Activated CD8-positive, alpha-beta memory T cell treated with anti-CD3 and anti-CD28 coated beads, Interleukin-2, amount 50 U/mL, for 48 hours (primary cell): ENCODE measurements at regions not wholly inside any gene's neighbourhood (a gene's known extent, or its start where the extent isn't known, plus 50 kb on each side); places are given as distances from the start of the nearest gene placed in this dataset.
"Not testable (repeated sequence)": the region's sequence is repeated elsewhere in the genome, so short reads cannot be mapped to it uniquely, and the experiment has no call there.

Experiments
- DNase-seq: peaks from one replicate; pipeline ENCODE4 v3.0.0-alpha.2; 2020

DNA sequence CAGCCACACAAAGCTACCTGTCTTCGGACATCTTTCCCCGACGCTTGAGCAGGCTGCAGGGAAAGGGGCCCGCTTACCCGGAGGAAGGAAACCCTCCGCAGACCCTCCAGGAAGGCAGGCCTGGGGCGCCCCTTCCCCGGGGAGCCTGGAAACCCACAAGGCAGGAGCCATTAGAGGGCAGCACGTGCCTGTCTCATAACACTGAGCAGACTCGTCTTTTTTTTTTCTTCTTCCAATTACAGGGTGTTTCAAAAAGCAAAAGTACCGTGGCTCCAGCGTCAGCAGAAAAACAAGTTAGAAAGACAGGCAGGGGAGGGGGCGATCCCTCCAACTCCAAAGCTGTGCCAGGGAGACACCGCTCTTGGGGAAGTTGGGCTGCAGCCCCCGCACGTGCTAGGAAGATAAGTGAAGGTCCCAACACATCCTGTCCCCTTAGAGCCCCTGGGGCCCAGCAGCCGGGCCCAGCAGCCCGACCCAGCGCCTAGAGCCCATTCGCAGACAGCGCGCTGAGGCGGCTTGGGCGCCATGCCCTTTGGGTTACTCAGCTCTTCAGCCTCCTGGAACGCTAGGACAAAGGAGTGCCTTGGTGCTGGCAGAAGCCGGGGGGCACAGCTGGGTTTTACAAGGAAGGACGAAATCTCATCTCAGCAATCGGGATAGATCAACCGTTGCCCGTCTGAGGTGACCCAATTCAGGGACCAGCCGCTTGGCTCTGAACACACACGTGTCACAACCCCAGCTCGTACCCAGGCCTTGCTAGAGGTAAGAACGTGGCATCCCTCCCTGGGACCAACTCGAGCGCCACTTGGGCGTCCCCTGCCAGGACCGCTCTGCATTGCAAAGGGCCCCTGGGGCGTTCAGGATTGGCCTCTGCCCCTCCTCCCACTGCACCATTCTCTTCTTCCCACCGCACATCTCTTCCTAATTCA, 136.3 kb downstream of the LY86 start:
- DNase-seq: peak; percentile 62

DNA sequence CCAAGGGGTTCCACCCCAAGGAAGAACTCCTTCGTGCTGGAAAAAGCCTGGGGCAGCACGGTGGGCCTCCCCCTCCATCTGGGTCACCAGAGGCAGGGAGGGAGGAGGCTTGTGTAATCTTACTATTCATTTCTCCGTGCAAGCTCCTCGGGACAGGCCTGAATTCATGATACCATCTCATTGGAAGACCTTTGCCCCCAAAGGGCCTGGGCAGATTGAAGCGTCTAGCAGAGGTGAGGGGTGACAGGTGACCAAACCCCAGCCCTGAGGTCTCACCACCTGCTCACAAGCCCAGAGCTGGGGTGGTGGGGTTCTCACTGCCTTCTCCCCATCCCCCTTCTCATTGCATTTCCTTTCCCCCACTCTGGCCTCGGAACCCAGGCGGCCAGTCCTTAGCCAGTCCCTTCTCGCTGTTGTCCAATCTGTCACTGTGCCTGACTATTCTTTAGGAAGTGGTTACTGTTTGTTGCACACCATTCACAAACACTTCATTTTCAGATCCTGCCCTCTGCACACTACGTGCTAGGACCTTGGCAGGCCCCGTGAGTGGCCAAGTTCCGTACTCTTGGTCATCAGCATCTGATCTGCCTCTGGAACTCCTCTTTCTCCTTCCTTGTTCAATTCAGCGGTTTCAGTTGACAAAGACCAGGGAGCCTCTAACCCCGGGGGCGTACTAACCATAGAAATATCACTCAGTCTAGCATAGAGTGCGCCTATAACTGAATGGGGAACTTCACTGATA, 137.1 kb downstream of the LY86 start:
- no peak for DNase-seq

DNA sequence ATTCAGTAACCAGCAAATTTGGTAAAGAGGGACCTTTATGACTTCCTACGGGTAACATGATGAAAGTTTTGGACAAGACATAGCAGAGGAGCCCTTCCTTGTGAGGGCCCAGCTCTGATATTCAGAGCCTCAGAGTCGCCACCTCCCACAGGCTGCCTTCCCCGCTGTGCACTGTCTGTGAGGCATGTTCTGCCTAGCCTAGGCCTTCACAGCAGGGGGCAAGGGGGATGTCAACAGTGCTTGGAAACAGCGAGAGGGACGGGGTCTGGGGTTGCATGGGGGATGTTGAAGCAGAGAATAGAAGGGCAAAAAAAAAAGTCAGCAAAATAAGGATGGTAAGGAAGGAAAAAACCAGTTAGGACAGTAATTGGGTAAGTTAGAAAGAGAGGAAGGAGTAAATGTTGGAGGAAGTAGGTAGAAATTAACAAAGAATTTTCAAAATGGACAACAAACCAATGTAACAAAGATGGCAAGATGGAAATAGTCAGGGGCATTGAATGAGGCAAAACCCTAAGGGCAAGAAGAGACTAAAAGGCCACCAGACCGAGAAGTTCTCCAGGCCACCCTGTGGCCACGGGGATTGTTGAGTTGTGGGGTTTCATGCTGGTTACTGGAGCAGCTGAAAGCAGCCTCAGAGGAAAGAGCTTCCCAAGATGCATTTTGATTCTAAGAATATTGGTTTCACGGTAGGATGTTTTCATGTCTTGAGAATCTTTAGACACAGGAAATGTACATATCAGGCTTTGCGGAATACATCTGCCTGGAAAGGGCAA, 139.8 kb downstream of the LY86 start:
- no peak for DNase-seq

DNA sequence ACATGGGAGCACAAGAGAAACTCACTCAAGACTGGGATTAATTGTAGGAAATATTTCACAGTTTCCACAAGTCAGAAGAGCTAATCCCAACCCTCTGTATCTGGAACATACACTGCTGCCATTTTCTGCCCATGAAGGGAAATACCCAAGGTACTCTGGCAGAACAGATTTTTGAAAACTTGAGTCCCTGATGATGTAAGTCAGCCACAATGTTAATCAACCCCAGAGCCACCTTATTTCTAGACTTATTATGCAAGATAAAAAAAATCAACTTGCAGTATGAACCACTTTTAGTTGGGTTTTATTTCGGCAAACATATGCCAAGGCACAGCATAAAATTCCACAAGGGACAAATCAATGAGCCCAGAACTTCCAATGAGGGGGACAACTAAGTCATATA, 141.5 kb downstream of the LY86 start:
- DNase-seq: no peak

DNA sequence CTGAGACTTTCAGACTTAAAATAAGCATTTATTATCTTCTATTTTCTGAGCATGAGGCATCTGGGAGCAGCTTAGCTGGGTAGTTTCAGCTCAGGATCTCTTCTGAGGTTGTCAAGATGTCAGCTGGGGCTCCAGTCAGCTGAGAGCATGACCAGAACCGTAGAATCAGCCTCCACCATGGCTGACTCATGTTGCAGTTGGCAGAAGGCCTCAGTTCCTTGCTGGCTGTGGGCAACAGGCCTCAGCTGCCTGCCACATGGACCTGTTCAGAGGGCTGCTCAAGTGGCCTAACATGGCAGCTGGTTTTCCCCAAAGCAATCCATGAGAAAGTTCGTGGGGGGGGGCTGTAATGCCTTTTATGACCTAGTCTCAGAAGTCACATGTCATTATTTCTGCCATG, 142.3 kb downstream of the LY86 start:
- DNase-seq: no peak

DNA sequence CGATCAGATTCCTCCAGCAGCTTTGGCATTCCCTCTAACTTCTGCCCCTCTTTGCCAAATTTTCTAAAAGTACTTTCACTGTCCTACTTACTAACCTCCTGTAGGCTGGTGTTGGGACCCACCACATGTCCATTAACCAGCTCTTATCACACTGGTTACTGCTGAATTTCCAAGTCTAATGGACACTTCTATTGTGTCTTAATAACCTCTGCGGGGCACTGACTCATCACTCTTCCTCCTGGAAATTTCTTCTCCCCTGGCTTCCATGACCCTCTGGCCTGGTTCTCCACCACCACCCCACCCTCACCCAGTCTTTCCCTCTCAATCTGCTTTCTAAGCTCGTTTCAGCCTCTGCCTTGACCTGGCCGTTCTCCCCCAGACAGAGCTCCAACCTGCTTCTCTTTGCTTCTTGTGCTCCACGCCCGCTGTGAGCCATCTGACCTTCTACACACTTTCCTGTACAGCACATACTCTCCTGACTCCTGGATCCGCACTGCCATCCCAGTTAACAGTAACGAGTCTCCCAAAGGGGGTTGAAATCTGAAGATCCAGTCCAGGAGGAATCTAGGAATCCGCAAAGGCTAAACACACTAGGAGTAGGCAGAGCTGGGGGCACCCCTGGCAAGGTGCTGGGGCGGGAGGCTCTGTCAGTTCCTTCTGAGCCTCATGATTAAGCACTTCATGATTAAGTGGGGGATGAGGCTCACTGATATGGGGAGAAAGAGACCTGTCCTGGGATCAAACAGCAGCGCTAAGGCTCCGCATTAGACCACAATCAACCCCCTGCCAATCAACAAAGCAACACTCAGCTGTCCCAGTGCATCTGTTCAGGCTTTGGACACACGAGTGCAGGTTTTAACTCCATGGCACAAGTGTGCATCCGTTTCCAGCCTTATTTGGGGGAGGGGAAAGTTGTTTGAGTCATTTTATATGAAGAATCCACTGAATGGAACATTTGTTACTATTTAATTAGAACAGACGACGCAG, 146.3 kb downstream of the LY86 start:
- DNase-seq: no peak

DNA sequence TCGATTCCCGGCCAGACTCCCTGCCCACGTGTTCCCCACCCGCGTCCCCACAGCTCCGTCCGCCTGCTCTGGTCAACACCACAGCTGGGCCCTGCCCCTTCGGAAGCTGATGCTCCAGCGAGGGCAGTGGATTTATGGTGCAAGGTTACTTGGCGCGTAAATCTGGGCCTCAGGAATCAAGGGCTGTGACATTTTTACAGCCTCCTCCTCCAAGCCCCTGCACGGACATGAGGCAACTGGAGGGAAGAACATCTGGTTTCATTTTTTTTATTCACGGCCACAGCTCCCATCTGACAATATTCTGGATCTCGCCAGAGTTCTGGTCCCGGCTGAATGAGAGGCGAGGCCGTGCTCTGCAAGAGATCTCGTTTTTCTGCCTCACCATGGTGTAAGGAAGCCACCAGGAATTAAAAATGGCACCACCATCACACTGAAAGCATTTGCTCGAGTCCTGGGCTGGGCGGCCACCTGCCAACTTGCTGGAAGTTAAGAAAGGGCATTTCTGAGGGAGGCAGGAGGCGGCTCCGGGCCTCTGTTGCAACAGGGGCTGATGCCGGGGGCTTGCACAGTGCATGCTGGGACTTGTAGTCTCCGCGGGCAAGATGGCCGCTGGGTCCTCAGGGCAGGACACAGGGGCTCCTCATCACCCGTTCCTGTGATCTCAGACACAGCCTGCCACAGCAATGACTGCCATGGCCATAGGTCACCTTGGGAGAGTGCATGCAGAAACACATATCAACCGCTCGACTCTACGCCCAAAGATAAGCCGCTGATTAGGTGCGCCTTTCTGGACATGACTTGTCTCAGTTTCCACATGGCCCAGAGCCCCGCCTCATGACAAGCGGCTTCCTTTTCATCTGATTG, 148.5 kb downstream of the LY86 start:
- no peak for DNase-seq

DNA sequence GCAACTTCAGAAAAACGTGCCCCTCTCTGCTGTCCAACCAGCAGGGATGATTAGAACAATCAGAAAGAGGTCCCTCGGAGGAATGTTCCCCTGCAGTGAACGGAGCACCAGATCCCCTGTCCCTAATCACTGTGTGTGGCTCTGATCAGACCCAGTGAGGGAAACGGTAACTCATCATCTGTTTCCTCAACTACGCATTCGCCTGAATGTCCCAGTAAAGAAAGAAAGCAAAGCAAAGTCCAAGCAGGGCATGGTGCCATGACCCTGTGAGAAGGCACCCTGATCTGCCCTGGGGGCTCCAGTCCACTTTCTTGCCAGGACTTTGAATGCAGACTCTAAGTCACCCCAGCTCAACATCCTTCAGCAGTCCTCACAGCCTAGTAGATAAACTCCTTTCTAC, 149.2 kb downstream of the LY86 start:
- DNase-seq: no peak

DNA sequence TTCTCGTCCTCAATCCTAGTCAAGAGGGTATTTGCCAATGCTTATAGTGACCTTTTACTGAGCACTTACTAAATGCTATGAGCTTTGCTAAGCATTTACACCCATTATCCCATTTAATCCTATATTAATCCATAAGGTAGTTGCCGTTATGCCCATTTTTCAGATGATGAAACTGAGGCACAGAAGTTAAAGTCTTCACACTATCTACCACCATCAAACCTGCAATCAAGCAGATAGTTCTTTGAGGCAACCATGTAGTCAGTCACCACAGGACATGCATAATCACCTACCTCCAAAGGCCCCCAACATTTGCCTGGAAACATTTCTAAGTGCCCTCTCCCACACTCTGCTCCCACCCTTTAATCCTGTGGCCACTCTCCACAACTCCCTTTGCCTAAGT, 149.6 kb downstream of the LY86 start:
- DNase-seq: no peak

DNA sequence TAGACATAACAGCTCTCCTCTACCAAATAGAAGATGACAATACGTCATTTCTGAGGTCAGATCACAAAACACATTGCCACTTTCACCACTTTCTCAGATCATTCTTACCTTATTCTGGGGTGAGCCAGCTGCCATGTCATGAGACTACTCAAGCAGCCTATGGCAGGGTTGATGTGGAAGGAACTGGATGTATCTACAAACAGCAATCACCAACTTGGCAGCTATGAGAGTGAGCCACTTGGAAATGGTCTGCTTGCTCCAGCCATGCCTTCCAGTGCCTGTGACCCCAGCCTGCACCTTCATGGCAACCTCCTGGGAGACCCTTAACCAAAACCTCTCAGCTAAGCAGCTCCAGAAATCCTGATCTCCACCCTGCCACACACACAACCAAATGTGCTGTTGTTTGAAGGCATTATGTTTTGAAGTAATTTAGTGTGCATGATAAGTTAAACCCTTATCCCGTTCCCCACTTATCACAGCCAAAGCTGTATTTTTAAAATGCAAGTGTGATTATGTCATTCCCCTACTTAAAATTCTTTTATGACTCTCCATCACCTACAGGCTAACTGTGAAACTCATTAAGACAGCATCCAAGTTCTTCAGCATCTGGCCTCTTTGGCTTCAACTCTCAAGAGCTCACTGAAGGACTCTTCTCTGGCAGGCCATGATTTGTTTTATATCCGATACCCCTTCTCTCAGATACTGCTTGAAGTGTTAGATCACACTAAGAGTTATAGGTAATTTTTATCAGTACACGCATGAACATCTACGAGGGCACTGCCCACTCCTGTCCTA, 150.6 kb downstream of the LY86 start:
- no peak for DNase-seq

DNA sequence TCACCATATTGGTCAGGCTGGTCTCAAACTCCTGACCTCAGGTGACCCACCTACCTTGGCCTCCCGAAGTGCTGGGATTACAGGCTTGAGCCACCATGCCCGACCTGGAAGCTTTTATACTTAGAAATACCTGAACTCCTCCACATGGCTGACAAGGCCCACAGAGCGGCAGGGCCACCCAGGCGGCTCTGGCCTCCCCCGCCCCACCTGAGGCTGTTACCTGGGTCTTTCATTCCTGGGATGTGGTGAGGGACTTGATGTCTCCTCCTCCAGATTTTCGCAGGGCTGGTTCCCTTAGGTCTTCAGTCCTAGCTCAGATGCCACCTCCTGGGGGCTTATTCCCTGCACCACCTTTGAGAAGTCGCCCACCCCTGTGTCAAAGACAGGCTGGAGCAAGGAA, 152.1 kb downstream of the LY86 start:
- no peak for DNase-seq

DNA sequence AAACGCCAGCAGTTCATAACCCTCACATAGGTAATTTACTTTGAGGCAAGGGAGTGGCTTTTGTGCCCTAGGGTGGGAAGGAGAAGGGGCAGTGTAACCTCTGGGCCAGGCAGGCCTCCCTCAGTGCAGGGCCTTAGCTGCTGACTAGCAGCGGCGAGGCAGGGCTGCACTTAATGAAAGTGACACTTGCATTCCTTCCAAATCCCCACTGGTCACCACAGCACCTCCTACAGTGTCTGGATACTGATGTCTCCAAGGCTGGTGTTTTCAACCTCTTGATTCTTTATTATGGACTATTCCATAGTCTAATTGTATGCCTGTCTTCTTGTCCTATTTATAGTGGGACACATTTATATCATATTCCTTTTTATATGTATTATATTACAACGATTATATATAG, 152.7 kb downstream of the LY86 start:
- no peak for DNase-seq

DNA sequence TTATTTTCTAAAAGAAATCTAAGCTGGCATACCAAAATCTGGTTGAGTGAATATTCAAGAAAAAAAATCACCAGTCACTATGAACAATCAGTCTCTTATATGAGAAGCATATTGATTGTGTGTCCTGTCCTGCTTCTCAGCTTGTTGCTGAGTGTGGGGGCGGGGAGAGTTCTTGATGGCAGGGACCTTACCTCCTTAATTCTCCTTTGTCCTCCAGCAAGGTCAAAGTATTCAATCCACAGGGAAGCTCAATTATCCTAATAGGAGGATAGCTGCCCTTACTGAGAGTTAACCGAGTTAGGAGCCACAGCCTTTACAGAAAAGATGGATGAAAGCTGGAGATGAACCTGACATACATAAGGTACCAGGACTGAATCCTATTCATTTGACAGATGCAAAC, 154.0 kb downstream of the LY86 start:
- DNase-seq: no peak

DNA sequence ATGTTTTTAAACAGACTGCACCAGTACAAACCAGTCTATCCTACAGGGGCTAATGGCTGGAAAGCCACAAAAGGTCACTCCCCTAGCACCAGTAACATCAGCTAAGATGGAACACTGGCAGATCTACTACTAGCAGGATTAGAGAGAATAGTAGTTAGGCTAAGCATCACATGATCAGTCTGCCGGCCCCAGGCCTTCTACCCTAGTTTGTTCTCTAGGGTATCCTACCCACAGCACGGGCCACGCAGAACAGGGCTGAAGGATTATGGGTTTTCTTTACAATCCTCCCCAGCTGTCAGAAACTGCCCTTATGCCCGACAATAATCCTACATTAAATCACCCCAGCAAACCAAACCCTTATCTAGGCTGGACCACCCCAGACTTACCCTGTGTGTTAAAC, 156.0 kb downstream of the LY86 start:
- no peak for DNase-seq

DNA sequence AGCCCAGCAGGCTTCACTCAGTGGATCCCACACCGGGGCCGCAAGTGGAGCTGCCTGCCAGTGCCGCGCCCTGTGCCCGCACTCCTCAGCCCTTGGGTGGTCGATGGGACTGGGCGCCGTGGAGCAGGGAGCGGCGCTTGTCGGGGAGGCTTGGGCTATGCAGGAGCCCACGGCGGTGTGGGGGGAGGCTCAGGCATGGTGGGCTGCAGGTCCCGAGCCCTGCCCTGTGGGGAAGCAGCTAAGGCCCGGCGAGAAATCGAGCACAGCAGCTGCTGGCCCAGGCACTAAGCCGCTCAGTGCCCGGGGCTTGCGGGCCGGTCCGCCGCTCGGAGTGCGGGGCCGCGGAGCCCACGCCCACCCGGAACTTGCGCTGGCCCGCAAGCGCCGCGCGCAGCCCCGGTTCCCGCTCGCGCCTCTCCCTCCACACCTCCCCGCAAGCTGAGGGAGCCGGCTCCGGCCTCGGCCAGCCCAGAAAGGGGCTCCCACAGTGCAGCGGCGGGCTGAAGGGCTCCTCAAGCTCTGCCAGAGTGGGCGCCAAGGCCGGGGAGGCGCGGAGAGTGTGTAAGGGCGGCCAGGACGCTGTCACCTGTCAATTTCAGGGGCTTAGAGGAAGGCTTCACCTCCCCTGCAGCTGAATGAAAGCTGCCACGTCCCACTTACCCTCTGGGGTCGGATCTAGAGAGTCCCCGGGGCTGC, 157.3 kb downstream of the LY86 start:
- not testable (repeated sequence) for DNase-seq

DNA sequence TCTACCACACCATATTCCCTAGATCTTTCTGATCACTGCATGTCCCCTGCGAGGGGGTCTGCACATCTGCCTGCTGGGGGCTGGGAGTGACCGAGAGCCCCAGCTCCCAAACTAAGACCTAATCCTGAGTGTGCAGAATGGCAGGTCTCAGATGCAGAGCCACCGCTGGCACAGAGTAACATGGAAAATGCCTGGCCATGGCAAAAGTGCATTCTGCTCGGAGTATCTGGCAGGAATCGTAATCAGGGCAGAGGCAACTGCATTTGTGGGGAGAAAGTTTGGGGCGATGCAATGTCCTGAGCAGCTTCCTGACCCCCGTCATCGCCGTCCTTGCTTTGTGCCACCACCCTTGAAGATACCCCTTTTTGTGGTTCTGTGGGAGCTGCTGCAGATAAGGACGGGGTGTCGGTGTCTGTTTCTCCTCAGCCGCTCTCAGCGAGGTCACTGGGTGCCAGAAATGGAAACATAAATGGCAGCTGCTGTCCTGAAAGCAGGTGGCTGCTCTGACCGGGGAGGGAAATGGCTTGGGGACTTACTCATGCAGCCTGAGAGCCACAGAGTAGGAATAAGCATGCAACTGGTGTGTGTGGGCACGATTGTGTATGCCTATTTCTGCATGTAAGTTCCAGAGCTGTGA, 157.9 kb downstream of the LY86 start:
- DNase-seq: no peak

DNA sequence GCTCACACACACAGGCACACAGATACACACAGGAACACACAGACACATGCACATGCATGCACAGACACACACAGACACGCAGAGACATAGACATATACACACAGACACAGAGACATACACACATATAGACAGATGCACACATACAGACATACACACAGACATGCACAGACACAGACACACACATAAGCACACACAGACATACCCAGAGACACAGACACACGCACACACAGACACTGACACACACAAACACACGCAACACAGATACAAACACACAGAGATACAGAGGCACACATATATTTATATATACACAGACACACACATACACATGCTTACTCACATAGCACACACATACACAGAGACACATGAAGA, 158.4 kb downstream of the LY86 start:
- DNase-seq: no peak

DNA sequence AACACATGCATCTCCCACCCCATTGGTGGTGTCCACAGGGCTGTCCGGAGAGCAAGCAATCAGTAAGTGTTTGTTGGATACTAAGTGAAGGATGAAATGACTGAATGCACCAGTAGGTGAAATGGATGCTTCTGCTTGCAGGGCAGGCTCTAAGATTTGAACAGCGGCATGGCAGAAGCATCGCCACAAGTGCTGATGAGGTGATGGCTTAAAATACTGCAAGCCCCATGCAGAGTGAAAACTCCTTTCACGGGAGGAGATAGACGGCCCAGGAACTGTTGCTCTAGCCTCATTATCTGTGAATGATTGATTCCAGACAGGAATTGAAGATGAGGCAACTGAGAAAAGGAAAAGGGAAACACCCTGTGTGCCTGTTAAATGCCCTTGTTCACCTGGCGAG, 158.9 kb downstream of the LY86 start:
- DNase-seq: no peak

DNA sequence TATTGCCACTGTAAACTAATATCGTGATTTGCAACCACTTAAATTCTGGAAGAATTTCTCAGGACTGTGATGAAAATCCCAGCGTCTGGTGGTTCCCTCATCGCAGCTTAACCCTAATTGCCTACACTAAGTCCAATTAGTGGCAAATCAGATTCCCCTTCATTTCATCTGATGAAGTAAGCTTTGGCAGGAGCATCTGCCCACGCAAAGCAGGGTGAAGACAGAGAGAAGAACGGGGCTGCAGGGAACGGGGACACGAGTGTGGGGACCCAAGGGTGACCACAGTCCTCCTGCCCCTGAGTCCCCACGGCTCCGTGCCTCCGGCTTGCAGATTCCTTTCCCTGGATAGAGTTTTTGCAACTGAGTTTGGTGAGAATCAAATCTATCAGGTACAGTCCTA, 159.5 kb downstream of the LY86 start:
- no peak for DNase-seq
